Right atrium auricular region (tissue), 2 donors: ENCODE measurements at regions not wholly inside any gene's neighbourhood (a gene's known extent, or its start where the extent isn't known, plus 50 kb on each side); places are given as distances from the start of the nearest gene placed in this dataset.

Experiments used
- DNase-seq: peaks from one replicate; pipeline ENCODE4 v3.0.0-alpha.2; 2019; ENCODE audit warnings: low spot score
- H3K27ac ChIP-seq, 2 donors: fragments of 200-600 bp; sonication (generic); 1 replicate in 1 of 2; 2 replicates in 1 of 2; pipeline ENCODE4 v1.5.1; 2016 to 2019
- H3K27me3 ChIP-seq, 2 donors: fragments of 200-600 bp; sonication (generic); one replicate each; pipeline versions ENCODE4 v1.5.1 to v1.6.0; 2017 to 2019
- H3K36me3 ChIP-seq: fragments of 200-600 bp; sonication (generic); one replicate; pipeline ENCODE4 v1.5.1; 2016
- H3K4me1 ChIP-seq, 2 donors: fragments of 200-600 bp; sonication (generic); one replicate each; pipeline versions ENCODE4 v1.5.1 to v1.6.0; 2017 to 2019
- H3K4me3 ChIP-seq, 2 donors: fragments of 200-600 bp; sonication (generic); 1 replicate in 1 of 2; 2 replicates in 1 of 2; pipeline ENCODE4 v1.5.1; 2017 to 2019; ENCODE audit warnings: mild to moderate bottlenecking in 1 of 2, moderate library complexity in 1 of 2
- H3K9me3 ChIP-seq, 2 donors: fragments of 200-600 bp; sonication (generic); one replicate each; pipeline ENCODE4 v1.5.1; 2019
- CTCF ChIP-seq, 2 donors: fragments of 200-600 bp; sonication (generic); IDR thresholded peaks; one replicate each; pipeline ENCODE4 v1.5.1; 2019; ENCODE audit warnings: antibody characterized with exemption in 2 of 2

- Histone ChIP-seq H3K9me3 (no peaks in the 10 kb centered on the region), H3K27me3 (no peaks in the 10 kb centered on the region), H3K4me3 (no peak overlapping the region), H3K27ac (no peak overlapping the region), H3K36me3 (no peaks in the 10 kb centered on the region), H3K4me1 (no peaks in the 10 kb centered on the region)
- TF ChIP-seq CTCF (IDR thresholded peaks at IDR 0.05), result no peak
- no peak for DNase-seq
These were observed 238.5 kb upstream of the PITRM1 start for GRCh38 chr10:3411044-3411443.

GRCh38 chr10:3409928-3410327 is 237.3 kb upstream of the PITRM1 start:
- H3K27me3 ChIP-seq, result no peaks in the 10 kb centered on the region
- no peak overlapping the region for H3K4me3 ChIP-seq
- no peak for TF ChIP-seq CTCF (IDR thresholded peaks at IDR 0.05)
- H3K4me1 ChIP-seq, result no peaks in the 10 kb centered on the region
- no peak overlapping the region for H3K27ac ChIP-seq
- DNase-seq, result no peak
- H3K9me3 ChIP-seq, result no peaks in the 10 kb centered on the region
- no peaks in the 10 kb centered on the region for H3K36me3 ChIP-seq

- H3K4me3 ChIP-seq, result no peak overlapping the region
- no peak overlapping the region for H3K27ac ChIP-seq
- DNase-seq, result no peak
- no peaks in the 10 kb centered on the region for H3K27me3 ChIP-seq
- no peaks in the 10 kb centered on the region for H3K36me3 ChIP-seq
- no peaks in the 10 kb centered on the region for H3K9me3 ChIP-seq
- H3K4me1 ChIP-seq, result no peaks in the 10 kb centered on the region
- no peak for TF ChIP-seq CTCF (IDR thresholded peaks at IDR 0.05)
These were observed 236.2 kb upstream of the PITRM1 start for GRCh38 chr10:3408603-3409365.

GRCh38 chr10:3407208-3407607 is 234.6 kb upstream of the PITRM1 start:
- Histone ChIP-seq H3K36me3 (no peaks in the 10 kb centered on the region), H3K4me3 (no peak overlapping the region), H3K27ac (no peak overlapping the region), H3K9me3 (no peaks in the 10 kb centered on the region), H3K4me1 (no peaks in the 10 kb centered on the region), H3K27me3 (no peaks in the 10 kb centered on the region)
- TF ChIP-seq CTCF (IDR thresholded peaks at IDR 0.05), result no peak
- DNase-seq, result no peak

GRCh38 chr10:3406556-3406955 is 234.0 kb upstream of the PITRM1 start:
- Histone ChIP-seq H3K27ac (no peak overlapping the region), H3K4me1 (no peaks in the 10 kb centered on the region), H3K4me3 (no peak overlapping the region), H3K36me3 (no peaks in the 10 kb centered on the region), H3K9me3 (no peaks in the 10 kb centered on the region), H3K27me3 (no peaks in the 10 kb centered on the region)
- TF ChIP-seq CTCF (IDR thresholded peaks at IDR 0.05), result no peak
- no peak for DNase-seq

GRCh38 chr10:3404381-3404780 is 231.8 kb upstream of the PITRM1 start:
- H3K27me3 ChIP-seq, result no peaks in the 10 kb centered on the region
- DNase-seq, result no peak
- H3K36me3 ChIP-seq, result no peaks in the 10 kb centered on the region
- peaks cover 0 to 10% of the 10 kb centered on the region in 2 donors for H3K4me1 ChIP-seq
- H3K4me3 ChIP-seq, result no peak overlapping the region
- H3K27ac ChIP-seq, result no peak overlapping the region
- no peak for TF ChIP-seq CTCF (IDR thresholded peaks at IDR 0.05)
- H3K9me3 ChIP-seq, result no peaks in the 10 kb centered on the region
